ENCODE measurements at regions not wholly inside any gene's neighbourhood (a gene's known extent, or its start where the extent isn't known, plus 50 kb on each side); places are given as distances from the start of the nearest gene placed in this dataset.

- DNase-seq, result no peak
Measured at GRCh38 chr16:81185416-81185815, 53.1 kb upstream of the BCO1 start.

GRCh38 chr16:81181013-81181720 lies 57.3 kb upstream of the BCO1 start:
- peak; percentile 4 for DNase-seq

GRCh38 chr16:81180578-81180977 lies 57.9 kb upstream of the BCO1 start:
- DNase-seq, result no peak

- no peak for DNase-seq
Measured at GRCh38 chr16:81179219-81179618, 59.3 kb upstream of the BCO1 start.

GRCh38 chr16:81175325-81175891 lies 63.1 kb upstream of the BCO1 start:
- no peak for DNase-seq

GRCh38 chr16:81174644-81175324 lies 63.7 kb upstream of the BCO1 start:
- no peak for DNase-seq

GRCh38 chr16:81172769-81173658 lies 65.5 kb upstream of the BCO1 start:
- no peak for DNase-seq

- no peak for DNase-seq
Measured at GRCh38 chr16:81170824-81171223, 67.7 kb upstream of the BCO1 start.

GRCh38 chr16:81168406-81168805 lies 70.1 kb upstream of the BCO1 start:
- DNase-seq, result no peak

GRCh38 chr16:81167851-81168250 lies 70.6 kb upstream of the BCO1 start:
- no peak for DNase-seq

GRCh38 chr16:81166417-81167300 lies 70.5 kb upstream of the GCSH start:
- DNase-seq, result no peak

- DNase-seq, result no peak
Measured at GRCh38 chr16:81165411-81166097, 69.4 kb upstream of the GCSH start.

- no peak for DNase-seq
Measured at GRCh38 chr16:81164958-81165357, 68.8 kb upstream of the GCSH start.

GRCh38 chr16:81164481-81164880 lies 68.3 kb upstream of the GCSH start:
- no peak for DNase-seq

- no peak for DNase-seq
Measured at GRCh38 chr16:81163671-81164070, 67.5 kb upstream of the GCSH start.

GRCh38 chr16:81158964-81159363 lies 62.8 kb upstream of the GCSH start:
- no peak for DNase-seq

GRCh38 chr16:81155769-81156168 lies 59.6 kb upstream of the GCSH start:
- DNase-seq, result no peak

GRCh38 chr16:81151648-81152310 lies 55.6 kb upstream of the GCSH start:
- DNase-seq, result no peak

GRCh38 chr16:81149614-81150013 lies 53.4 kb upstream of the GCSH start:
- DNase-seq, result no peak

- no peak for DNase-seq
Measured at GRCh38 chr16:81148277-81148676, 52.1 kb upstream of the GCSH start.

Data from inflammatory macrophage treated with lipopolysaccharide for 4 hours (primary cell).